ENCODE measurements at regions not wholly inside any gene's neighbourhood (a gene's known extent, or its start where the extent isn't known, plus 50 kb on each side); places are given as distances from the start of the nearest gene placed in this dataset.

GRCh38 chr14:104356020-104356737 lies 217.8 kb downstream of the KIF26A start:
- no peak for DNase-seq (ENCODE audit: low read depth, low spot score)

- DNase-seq (ENCODE audit: low read depth, low spot score): no peak
These were observed 218.6 kb downstream of the KIF26A start for GRCh38 chr14:104356738-104357688.

GRCh38 chr14:104357689-104358527 lies 219.5 kb downstream of the KIF26A start:
- DNase-seq (ENCODE audit: low read depth, low spot score): no peak

- DNase-seq (ENCODE audit: low read depth, low spot score): no peak
These were observed 220.3 kb downstream of the KIF26A start for GRCh38 chr14:104358528-104359300.

- DNase-seq (ENCODE audit: low read depth, low spot score): no peak
These were observed 220.1 kb upstream of the C14orf180 start for GRCh38 chr14:104359301-104359968.

GRCh38 chr14:104359969-104360442 lies 219.6 kb upstream of the C14orf180 start:
- no peak for DNase-seq (ENCODE audit: low read depth, low spot score)

GRCh38 chr14:104360501-104360900 lies 219.1 kb upstream of the C14orf180 start:
- DNase-seq (ENCODE audit: low read depth, low spot score): no peak

- no peak for DNase-seq (ENCODE audit: low read depth, low spot score)
These were observed 218.4 kb upstream of the C14orf180 start for GRCh38 chr14:104361101-104361591.

GRCh38 chr14:104361921-104362681 lies 217.5 kb upstream of the C14orf180 start:
- no peak for DNase-seq (ENCODE audit: low read depth, low spot score)

- DNase-seq (ENCODE audit: low read depth, low spot score): no peak
These were observed 216.6 kb upstream of the C14orf180 start for GRCh38 chr14:104362761-104363605.

- no peak for DNase-seq (ENCODE audit: low read depth, low spot score)
These were observed 215.4 kb upstream of the C14orf180 start for GRCh38 chr14:104363891-104364760.

GRCh38 chr14:104364830-104365229 lies 214.7 kb upstream of the C14orf180 start:
- DNase-seq (ENCODE audit: low read depth, low spot score): no peak

- DNase-seq (ENCODE audit: low read depth, low spot score): no peak
These were observed 212.4 kb upstream of the C14orf180 start for GRCh38 chr14:104366931-104367865.

GRCh38 chr14:104367866-104368750 lies 211.5 kb upstream of the C14orf180 start:
- DNase-seq (ENCODE audit: low read depth, low spot score): no peak

GRCh38 chr14:104368751-104369100 lies 210.8 kb upstream of the C14orf180 start:
- DNase-seq (ENCODE audit: low read depth, low spot score): no peak

All from pulmonary artery endothelial cell (primary cell).